Gastroesophageal sphincter (tissue), 2 donors: ENCODE measurements at regions not wholly inside any gene's neighbourhood (a gene's known extent, or its start where the extent isn't known, plus 50 kb on each side); places are given as distances from the start of the nearest gene placed in this dataset.

Experiments used
- POLR2A ChIP-seq, 2 donors: fragments of 450-650 bp; IDR thresholded peaks; one replicate each; pipeline ENCODE4 v1.6.1; 2017; ENCODE audit warnings: antibody characterized with exemption in 2 of 2, mild to moderate bottlenecking in 2 of 2, moderate library complexity in 1 of 2
- POLR2AphosphoS5 ChIP-seq: sonication (generic); formaldehyde crosslinking; IDR thresholded peaks from one replicate; pipeline ENCODE4 v1.6.1; 2017; ENCODE audit warnings: antibody characterized with exemption

DNA sequence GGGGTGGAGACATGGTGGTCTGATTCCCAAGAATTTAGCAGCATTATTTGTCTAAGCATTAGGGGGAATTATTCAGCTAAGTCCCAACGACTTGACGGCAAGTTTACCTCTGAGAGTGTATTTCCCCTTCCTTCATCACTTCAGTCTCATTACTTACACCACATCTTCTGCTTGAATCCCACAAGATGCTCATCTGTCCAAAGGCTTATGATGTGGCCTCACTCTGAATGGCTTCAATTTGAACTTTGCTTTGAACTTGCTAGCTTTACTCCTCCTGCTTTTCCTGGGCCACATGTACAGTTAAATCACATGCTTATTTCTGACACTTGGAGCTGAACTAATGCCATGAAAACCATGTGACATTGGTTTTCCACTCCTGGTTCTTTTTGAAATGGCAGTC lies 231.3 kb upstream of the SATB1 start:
- TF ChIP-seq POLR2AphosphoS5 (no peak), POLR2A (IDR thresholded peaks at IDR 0.05) (no peak)
